ENCODE measurements at regions not wholly inside any gene's neighbourhood (a gene's known extent, or its start where the extent isn't known, plus 50 kb on each side); places are given as distances from the start of the nearest gene placed in this dataset.
"Not testable (repeated sequence)": the region's sequence is repeated elsewhere in the genome, so short reads cannot be mapped to it uniquely, and the experiment has no call there.

- not testable (repeated sequence) for DNase-seq
These were observed 231.5 kb downstream of the GATA3 start for GRCh38 chr10:8285970-8286369.

DNA sequence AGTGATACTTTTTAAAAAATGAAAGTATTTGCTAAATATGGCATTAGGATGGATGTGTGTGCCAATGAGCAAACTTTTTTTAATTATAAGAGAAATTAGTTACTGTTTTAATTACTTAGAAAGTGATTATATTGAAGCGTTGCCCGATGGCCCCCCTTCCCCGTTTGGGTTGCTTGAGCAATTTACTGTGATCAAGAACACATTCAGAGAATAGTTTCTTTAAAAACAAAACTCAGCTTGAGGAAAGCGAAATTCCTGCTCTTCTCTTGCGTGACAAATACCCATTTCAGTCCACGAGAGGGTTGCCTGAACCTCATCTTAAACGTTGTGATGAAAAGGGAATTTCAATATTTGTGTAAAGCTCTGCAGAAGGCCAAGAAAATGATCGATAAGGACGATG lies 234.1 kb downstream of the GATA3 start:
- no peak for DNase-seq

GRCh38 chr10:8289186-8289924 lies 234.9 kb downstream of the GATA3 start:
- DNase-seq = no peak

DNA sequence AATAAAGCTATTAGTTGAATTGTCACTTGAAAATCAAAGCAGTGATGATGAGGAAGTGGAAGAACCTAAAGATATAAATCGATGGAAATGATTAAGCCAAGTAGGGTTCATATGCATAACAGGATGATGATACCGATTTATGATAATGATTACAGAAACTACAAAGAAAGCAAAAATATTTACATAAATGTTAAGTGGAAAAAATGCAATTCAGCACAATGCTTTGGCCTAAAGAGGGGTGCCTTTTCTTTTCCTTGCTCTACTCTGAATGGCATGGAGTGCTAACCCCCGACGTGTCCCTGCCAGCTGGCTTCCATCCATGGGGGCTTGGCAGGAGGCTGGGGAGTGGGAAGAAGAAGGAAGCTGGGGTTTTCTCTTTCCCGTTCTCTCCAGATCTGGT lies 240.3 kb downstream of the GATA3 start:
- no peak for DNase-seq

- DNase-seq = no peak
These were observed 240.8 kb downstream of the GATA3 start for GRCh38 chr10:8295311-8295710.

GRCh38 chr10:8296090-8296733 lies 241.7 kb downstream of the GATA3 start:
- no peak for DNase-seq

GRCh38 chr10:8296734-8297101 lies 242.2 kb downstream of the GATA3 start:
- DNase-seq = no peak

DNA sequence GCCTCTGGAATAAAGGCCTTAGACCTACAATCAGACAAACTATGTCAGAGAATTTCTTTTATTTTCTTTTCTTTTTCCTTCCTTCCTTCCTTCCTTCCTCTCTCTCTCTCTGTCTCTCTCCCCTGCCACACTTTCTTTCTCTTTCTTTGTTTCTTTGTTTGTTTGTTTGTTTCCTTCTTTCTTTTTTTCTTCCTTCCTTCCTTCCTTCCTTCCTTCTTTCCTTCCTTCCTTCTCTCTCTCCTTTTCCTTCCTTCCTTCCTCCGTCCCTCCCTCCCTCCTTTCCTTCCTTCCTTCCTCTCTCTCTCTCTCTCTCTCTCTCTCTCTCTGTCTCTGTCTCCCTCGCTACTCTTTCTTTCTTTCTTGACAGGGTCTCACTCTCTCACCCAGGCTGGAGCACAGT lies 242.6 kb downstream of the GATA3 start:
- no peak for DNase-seq

DNA sequence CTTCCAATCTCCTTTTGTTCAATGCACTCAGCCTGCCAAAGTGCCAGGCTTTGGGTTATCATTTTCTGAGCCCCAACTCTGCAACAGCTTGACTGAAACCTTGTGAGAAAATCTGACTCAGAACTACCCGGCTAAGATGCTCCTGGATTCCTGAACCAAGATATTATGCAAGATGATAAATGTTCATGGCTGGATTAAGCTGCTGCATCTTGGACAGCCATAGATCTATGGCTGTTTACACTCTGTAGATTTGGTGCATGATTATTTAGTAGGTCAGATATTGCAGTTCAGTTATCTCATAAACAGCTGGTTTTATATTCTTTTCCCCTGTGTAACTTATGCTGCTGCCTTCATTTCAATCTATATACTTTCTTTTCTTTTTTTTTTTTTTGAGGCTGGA lies 243.5 kb downstream of the GATA3 start:
- no peak for DNase-seq

- no peak for DNase-seq
These were observed 244.5 kb downstream of the GATA3 start for GRCh38 chr10:8298896-8299570.

DNA sequence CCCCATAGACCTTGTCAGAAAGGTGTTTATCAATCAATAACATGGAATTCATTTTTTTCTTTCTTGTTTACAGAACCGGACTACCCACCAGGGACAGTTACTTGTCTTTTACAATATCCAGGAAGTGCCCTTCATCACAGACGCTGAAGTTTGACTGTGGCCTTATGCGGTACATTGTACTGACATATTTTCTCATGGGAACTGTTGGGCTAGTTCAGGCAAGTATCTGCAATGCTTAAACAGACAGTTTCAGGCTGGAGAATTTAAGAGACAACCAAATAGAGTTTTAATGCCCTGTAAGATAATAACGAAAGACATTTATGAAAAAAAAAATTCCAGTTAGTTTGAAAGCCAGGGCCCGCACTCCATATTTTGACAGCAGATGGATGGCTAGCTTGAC lies 246.4 kb downstream of the GATA3 start:
- no peak for DNase-seq

DNA sequence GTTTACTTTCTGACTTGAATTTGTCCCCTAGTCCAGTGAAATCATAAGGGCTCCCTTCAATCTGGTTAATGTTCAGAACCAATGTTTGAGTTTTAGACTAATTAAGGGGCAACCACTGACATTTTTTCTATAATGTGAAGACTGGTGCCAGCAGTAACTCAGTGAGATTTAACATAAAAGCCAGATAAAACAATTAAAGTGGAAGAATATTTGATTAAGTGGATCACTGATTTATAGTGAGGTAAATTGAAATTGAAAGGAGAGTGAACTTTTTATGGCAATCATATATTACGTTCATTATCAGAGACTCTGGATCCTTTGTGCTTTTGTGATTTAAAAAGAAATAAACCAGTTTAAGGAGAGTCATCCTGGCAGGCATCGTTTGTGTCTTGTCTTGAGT lies 246.8 kb downstream of the GATA3 start:
- DNase-seq = no peak

- no peak for DNase-seq
These were observed 247.3 kb downstream of the GATA3 start for GRCh38 chr10:8301831-8302230.

DNA sequence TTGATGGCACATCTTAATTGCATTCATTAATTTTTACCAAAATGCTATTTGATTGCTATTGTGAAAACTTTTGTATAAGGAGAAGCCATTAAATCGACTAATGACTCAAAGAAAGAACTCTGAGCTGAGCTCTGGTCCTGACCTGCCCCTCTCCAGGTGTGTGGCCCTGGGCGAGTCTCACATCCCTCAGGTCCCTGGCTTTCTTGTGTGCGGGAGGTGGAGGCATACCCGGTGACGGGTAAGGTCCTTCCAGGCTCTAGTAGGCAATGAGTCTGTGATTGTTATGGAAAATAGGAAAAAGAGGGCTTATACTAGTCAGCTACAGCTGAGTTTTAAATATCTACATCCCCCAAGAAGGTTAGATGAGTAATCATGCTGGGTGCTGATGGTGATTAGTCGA lies 248.1 kb downstream of the GATA3 start:
- DNase-seq = no peak

- DNase-seq = no peak
These were observed 250.4 kb downstream of the GATA3 start for GRCh38 chr10:8304861-8305260.

DNA sequence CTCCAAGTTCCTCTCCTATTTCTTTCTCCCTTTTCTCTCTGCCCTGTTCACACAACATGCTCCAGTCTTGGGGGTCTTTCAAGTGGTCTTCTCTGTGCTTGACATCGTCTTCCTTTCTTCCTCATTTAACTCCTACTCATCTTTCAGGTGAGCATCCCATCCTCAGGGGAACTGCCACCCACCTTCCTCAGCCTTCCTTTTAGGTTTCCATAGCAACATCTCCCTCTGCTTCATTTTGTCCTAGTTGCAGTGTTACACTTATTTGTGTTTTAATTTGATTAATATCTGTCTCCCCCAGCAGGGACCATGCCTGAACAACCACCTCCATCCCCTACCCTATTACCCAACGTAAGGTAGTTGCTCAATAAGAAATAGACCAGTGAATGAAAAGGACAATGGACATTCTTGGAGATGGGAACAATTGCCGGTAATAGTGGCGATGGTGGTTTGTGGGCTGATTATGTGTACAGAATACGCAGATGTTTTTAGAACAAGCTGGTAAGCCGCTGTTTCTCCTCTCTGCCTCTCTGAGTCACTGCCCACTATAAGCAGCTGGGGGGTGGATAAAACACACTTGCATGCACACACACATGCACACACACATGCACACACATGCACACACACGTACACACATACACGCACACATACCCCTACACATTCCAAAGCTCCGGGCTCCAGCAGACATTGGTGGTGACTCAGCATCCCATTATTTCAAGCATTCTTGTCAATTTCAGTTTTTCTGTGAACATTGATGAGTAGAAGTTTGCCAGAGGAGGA lies 251.6 kb downstream of the GATA3 start:
- no peak for DNase-seq

GRCh38 chr10:8306685-8307364 lies 252.3 kb downstream of the GATA3 start:
- no peak for DNase-seq

DNA sequence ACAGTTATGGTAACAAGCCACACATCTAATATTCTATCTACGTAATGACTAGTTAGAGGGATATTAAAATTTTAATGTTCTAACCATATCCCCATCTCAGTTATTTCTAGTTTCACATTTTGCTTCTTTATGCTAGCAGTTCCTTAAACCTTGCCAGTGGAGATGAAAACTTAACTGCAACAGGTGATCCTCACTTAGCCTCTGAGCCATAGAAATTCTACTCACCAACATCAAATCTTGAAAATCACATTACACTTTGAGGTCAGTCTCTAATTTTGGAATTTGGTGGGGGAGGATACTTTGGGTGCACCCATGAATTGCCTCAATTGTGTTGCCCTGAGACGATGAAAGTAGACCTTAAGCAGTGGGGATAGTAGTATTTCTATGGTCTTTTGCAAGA lies 256.4 kb downstream of the GATA3 start:
- no peak for DNase-seq

- DNase-seq = no peak
These were observed 257.1 kb downstream of the GATA3 start for GRCh38 chr10:8311526-8312070.

DNA sequence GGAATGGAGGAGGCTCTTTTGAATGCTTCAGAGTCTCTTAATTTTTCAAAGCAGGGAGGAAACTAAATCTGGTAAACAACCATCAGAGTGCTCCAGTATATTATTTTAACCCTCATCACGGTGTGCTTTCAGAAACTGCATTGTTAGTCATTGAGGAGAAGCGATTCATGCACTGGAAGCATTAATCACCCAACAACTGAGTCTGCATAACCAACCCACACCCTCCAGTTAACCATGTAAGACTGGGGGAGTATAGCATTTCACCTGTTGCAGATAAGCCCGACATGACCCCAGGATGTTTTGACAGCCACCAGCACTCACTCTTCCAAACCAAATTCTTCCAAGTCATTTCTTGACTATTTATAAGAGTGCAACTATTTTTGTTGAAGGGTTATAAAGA lies 257.6 kb downstream of the GATA3 start:
- DNase-seq = no peak

DNA sequence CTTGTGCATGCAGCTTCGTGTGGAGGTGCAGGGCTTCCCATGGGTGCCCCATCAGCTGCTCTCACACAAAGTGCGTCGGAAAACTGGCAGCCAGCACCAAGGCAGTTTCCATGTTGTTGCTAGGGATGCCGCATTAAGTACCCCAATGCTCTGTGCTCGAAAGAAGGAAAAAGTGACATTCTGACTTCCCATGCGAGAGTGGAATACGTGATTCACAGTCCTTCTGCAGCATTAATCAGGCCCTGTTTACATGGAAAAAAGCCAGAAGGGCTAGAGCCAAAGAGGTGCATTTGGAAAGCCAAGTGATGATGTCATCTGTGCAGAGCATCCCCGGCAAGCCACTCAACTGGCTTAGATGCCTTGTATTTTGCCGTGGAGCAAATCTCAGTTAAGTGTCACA lies 258.3 kb downstream of the GATA3 start:
- DNase-seq = no peak

- no peak for DNase-seq
These were observed 260.0 kb downstream of the GATA3 start for GRCh38 chr10:8314486-8314885.

GRCh38 chr10:8315619-8316021 lies 261.1 kb downstream of the GATA3 start:
- DNase-seq = no peak
